ENCODE measurements at regions not wholly inside any gene's neighbourhood (a gene's known extent, or its start where the extent isn't known, plus 50 kb on each side); places are given as distances from the start of the nearest gene placed in this dataset.
A peak's percentile ranks its signal among the peaks of the same experiment; 100 is the strongest.

- ATAC-seq (replicated peaks in 1 of 4) (no peak), DNase-seq (peak in 1 of 35 experiments; percentile 4)
- Histone ChIP-seq H3K36me3 (ENCODE audit: control insufficient read depth in 2 of 2, extremely low read depth in 1 of 2, insufficient read depth in 1 of 2, low read length in 1 of 2) (no peaks in the 10 kb centered on the region), H3K4me3 (ENCODE audit: control insufficient read depth in 1 of 2, extremely low read depth in 1 of 2, low read length in 1 of 2) (no peak overlapping the region), H3K4me1 (ENCODE audit: control insufficient read depth in 1 of 2, extremely low read depth in 1 of 2, insufficient read depth in 2 of 2, low read length in 2 of 2) (no peaks in the 10 kb centered on the region), H3K27me3 (replicated peaks in 1 of 2; ENCODE audit: control insufficient read depth in 2 of 2, extremely low read depth in 1 of 2, insufficient read depth in 2 of 2, low read length in 1 of 2) (peaks cover 0 to 4% of the 10 kb centered on the region in 2 experiments), H3K9me3 (no peaks in the 10 kb centered on the region), H3K27ac (ENCODE audit: low read length) (no peak overlapping the region)
- ChIA-PET CTCF (interaction anchor here (0.7 to 0.8 kb wide), 2 partner anchors 35 to 939 kb away, joined by 3 read pairs; no protein-coding TSS in a partner anchor), POLR2A (no interaction called here)
- Mint-ChIP-seq H3K27ac (no peak overlapping the region), H3K36me3 (no peaks in the 10 kb centered on the region), H3K4me3 (no peak overlapping the region), H3K27me3 (peaks cover 3 to 4% of the 10 kb centered on the region in 2 donors), H3K4me1 (no peaks in the 10 kb centered on the region), H3K9me3 (no peaks in the 10 kb centered on the region)
- 70% methylated on average over 8 of the region's 9 CpGs for WGBS (ENCODE audit: insufficient coverage)
These were observed 222.4 kb downstream of the RPS24 start for GRCh38 chr10:78255796-78256638.

- ATAC-seq (replicated peaks in 1 of 4): no peak
- H3K4me1 ChIP-seq (ENCODE audit: control insufficient read depth in 1 of 2, extremely low read depth in 1 of 2, insufficient read depth in 2 of 2, low read length in 2 of 2): no peaks in the 10 kb centered on the region
- CTCF ChIA-PET: no interaction called here
These were observed 224.8 kb downstream of the RPS24 start for GRCh38 chr10:78258323-78259030.

GRCh38 chr10:78259391-78259790 lies 225.7 kb downstream of the RPS24 start:
- H3K4me1 ChIP-seq (ENCODE audit: control insufficient read depth in 1 of 2, extremely low read depth in 1 of 2, insufficient read depth in 2 of 2, low read length in 2 of 2): no peaks in the 10 kb centered on the region
- Mint-ChIP-seq H3K27me3 (peaks cover under 1 to 3% of the 10 kb centered on the region in 2 donors), H3K4me1 (no peaks in the 10 kb centered on the region), H3K36me3 (no peaks in the 10 kb centered on the region), H3K4me3 (no peak overlapping the region), H3K27ac (no peak overlapping the region), H3K9me3 (no peaks in the 10 kb centered on the region)
- H3K36me3 ChIP-seq (ENCODE audit: control insufficient read depth in 2 of 2, extremely low read depth in 1 of 2, insufficient read depth in 1 of 2, low read length in 1 of 2): no peaks in the 10 kb centered on the region
- ChIA-PET CTCF (interaction anchor here in 1 of 2 donors (1.0 kb wide), 1 partner anchor 935 kb away, joined by 3 read pairs; no protein-coding TSS in a partner anchor), POLR2A (no interaction called here)
- no peak overlapping the region for H3K4me3 ChIP-seq (ENCODE audit: control insufficient read depth in 1 of 2, extremely low read depth in 1 of 2, low read length in 1 of 2)
- H3K9me3 ChIP-seq: no peaks in the 10 kb centered on the region
- 100% methylated on average over 1 of the region's 3 CpGs for WGBS (ENCODE audit: insufficient coverage)
- ATAC-seq (replicated peaks in 1 of 4) (no peak), DNase-seq (no peak)
- peaks cover 0 to 7% of the 10 kb centered on the region in 2 experiments for H3K27me3 ChIP-seq (replicated peaks in 1 of 2; ENCODE audit: control insufficient read depth in 2 of 2, extremely low read depth in 1 of 2, insufficient read depth in 2 of 2, low read length in 1 of 2)
- H3K27ac ChIP-seq (ENCODE audit: low read length): no peak overlapping the region

More at GRCh38 chr10:78258323-78259030, 224.8 kb downstream of the RPS24 start:
- Mint-ChIP-seq H3K36me3 (no peaks in the 10 kb centered on the region), H3K9me3 (no peaks in the 10 kb centered on the region), H3K27me3 (peaks cover 3 to 4% of the 10 kb centered on the region in 2 donors), H3K4me3 (no peak overlapping the region), H3K27ac (no peak overlapping the region), H3K4me1 (no peaks in the 10 kb centered on the region)
- Histone ChIP-seq H3K4me3 (ENCODE audit: control insufficient read depth in 1 of 2, extremely low read depth in 1 of 2, low read length in 1 of 2) (no peak overlapping the region), H3K27ac (ENCODE audit: low read length) (no peak overlapping the region), H3K9me3 (no peaks in the 10 kb centered on the region), H3K27me3 (replicated peaks in 1 of 2; ENCODE audit: control insufficient read depth in 2 of 2, extremely low read depth in 1 of 2, insufficient read depth in 2 of 2, low read length in 1 of 2) (peaks cover 0 to 7% of the 10 kb centered on the region in 2 experiments), H3K36me3 (ENCODE audit: control insufficient read depth in 2 of 2, extremely low read depth in 1 of 2, insufficient read depth in 1 of 2, low read length in 1 of 2) (no peaks in the 10 kb centered on the region)
- POLR2A ChIA-PET: no interaction called here
- peak in 1 of 35 experiments; percentile 24 for DNase-seq
- 94% methylated on average over 2 of the region's 4 CpGs for WGBS (ENCODE audit: insufficient coverage)

GRCh38 chr10:78260141-78260540 lies 226.5 kb downstream of the RPS24 start:
- Histone ChIP-seq H3K36me3 (ENCODE audit: control insufficient read depth in 2 of 2, extremely low read depth in 1 of 2, insufficient read depth in 1 of 2, low read length in 1 of 2) (no peaks in the 10 kb centered on the region), H3K4me3 (ENCODE audit: control insufficient read depth in 1 of 2, extremely low read depth in 1 of 2, low read length in 1 of 2) (no peak overlapping the region), H3K27me3 (replicated peaks in 1 of 2; ENCODE audit: control insufficient read depth in 2 of 2, extremely low read depth in 1 of 2, insufficient read depth in 2 of 2, low read length in 1 of 2) (peaks cover 0 to 7% of the 10 kb centered on the region in 2 experiments), H3K9me3 (no peaks in the 10 kb centered on the region), H3K27ac (ENCODE audit: low read length) (no peak overlapping the region), H3K4me1 (ENCODE audit: control insufficient read depth in 1 of 2, extremely low read depth in 1 of 2, insufficient read depth in 2 of 2, low read length in 2 of 2) (no peaks in the 10 kb centered on the region)
- Mint-ChIP-seq H3K4me3 (no peak overlapping the region), H3K9me3 (no peaks in the 10 kb centered on the region), H3K4me1 (no peaks in the 10 kb centered on the region), H3K27me3 (peaks cover 0 to 3% of the 10 kb centered on the region in 2 donors), H3K27ac (no peak overlapping the region), H3K36me3 (no peaks in the 10 kb centered on the region)
- ATAC-seq (replicated peaks in 1 of 4): no peak
- 97% methylated on average over 8 of the region's 10 CpGs for WGBS (ENCODE audit: insufficient coverage)
- CTCF ChIA-PET: interaction anchor here in 1 of 2 donors (0.7 to 1.0 kb wide), 2 partner anchors 398 to 934 kb away, joined by 3 read pairs; no protein-coding TSS in a partner anchor
- DNase-seq: no peak
- POLR2A ChIA-PET: no interaction called here

GRCh38 chr10:78260680-78261079 lies 227.0 kb downstream of the RPS24 start:
- H3K9me3 ChIP-seq: no peaks in the 10 kb centered on the region
- no peak overlapping the region for H3K27ac Mint-ChIP-seq
- H3K9me3 Mint-ChIP-seq: no peaks in the 10 kb centered on the region
- H3K4me1 ChIP-seq (ENCODE audit: control insufficient read depth in 1 of 2, extremely low read depth in 1 of 2, insufficient read depth in 2 of 2, low read length in 2 of 2): no peaks in the 10 kb centered on the region
- no peak overlapping the region for H3K4me3 ChIP-seq (ENCODE audit: control insufficient read depth in 1 of 2, extremely low read depth in 1 of 2, low read length in 1 of 2)
- H3K27me3 ChIP-seq (replicated peaks in 1 of 2; ENCODE audit: control insufficient read depth in 2 of 2, extremely low read depth in 1 of 2, insufficient read depth in 2 of 2, low read length in 1 of 2): peaks cover 0 to 7% of the 10 kb centered on the region in 2 experiments
- no peak overlapping the region for H3K27ac ChIP-seq (ENCODE audit: low read length)
- H3K4me3 Mint-ChIP-seq: no peak overlapping the region
- no peaks in the 10 kb centered on the region for H3K4me1 Mint-ChIP-seq
- ChIA-PET POLR2A (no interaction called here), CTCF (interaction anchor here in 1 of 2 donors (0.6 to 0.7 kb wide), 2 partner anchors 397 to 934 kb away, joined by 3 read pairs; no protein-coding TSS in a partner anchor)
- no peaks in the 10 kb centered on the region for H3K36me3 ChIP-seq (ENCODE audit: control insufficient read depth in 2 of 2, extremely low read depth in 1 of 2, insufficient read depth in 1 of 2, low read length in 1 of 2)
- no peaks in the 10 kb centered on the region for H3K36me3 Mint-ChIP-seq
- ATAC-seq (replicated peaks in 1 of 4): no peak
- no peak for DNase-seq
- peaks cover 0 to 3% of the 10 kb centered on the region in 2 donors for H3K27me3 Mint-ChIP-seq
- WGBS (ENCODE audit: insufficient coverage): 57% methylated on average over 1 of the region's 2 CpGs

- no peaks in the 10 kb centered on the region for H3K9me3 Mint-ChIP-seq
- Histone ChIP-seq H3K4me1 (ENCODE audit: control insufficient read depth in 1 of 2, extremely low read depth in 1 of 2, insufficient read depth in 2 of 2, low read length in 2 of 2) (no peaks in the 10 kb centered on the region), H3K27ac (ENCODE audit: low read length) (no peak overlapping the region), H3K9me3 (no peaks in the 10 kb centered on the region), H3K4me3 (ENCODE audit: control insufficient read depth in 1 of 2, extremely low read depth in 1 of 2, low read length in 1 of 2) (no peak overlapping the region), H3K36me3 (ENCODE audit: control insufficient read depth in 2 of 2, extremely low read depth in 1 of 2, insufficient read depth in 1 of 2, low read length in 1 of 2) (no peaks in the 10 kb centered on the region), H3K27me3 (replicated peaks in 1 of 2; ENCODE audit: control insufficient read depth in 2 of 2, extremely low read depth in 1 of 2, insufficient read depth in 2 of 2, low read length in 1 of 2) (peaks cover 0 to 7% of the 10 kb centered on the region in 2 experiments)
- peaks cover 0 to 3% of the 10 kb centered on the region in 2 donors for H3K27me3 Mint-ChIP-seq
- ATAC-seq (replicated peaks in 1 of 4): no peak
- CTCF ChIA-PET: interaction anchor here in 1 of 2 donors (0.6 kb wide), 1 partner anchor 934 kb away, joined by 3 read pairs; no protein-coding TSS in a partner anchor
- H3K36me3 Mint-ChIP-seq: no peaks in the 10 kb centered on the region
- 78% methylated on average over 3 of the region's 4 CpGs for WGBS (ENCODE audit: insufficient coverage)
- no peaks in the 10 kb centered on the region for H3K4me1 Mint-ChIP-seq
- H3K27ac Mint-ChIP-seq: no peak overlapping the region
- H3K4me3 Mint-ChIP-seq: no peak overlapping the region
- DNase-seq: no peak
- POLR2A ChIA-PET: no interaction called here
These were observed 227.6 kb downstream of the RPS24 start for GRCh38 chr10:78261291-78261690.

Measured in T-cell (primary cell).